GM21825 (cell line): ENCODE measurements at regions not wholly inside any gene's neighbourhood (a gene's known extent, or its start where the extent isn't known, plus 50 kb on each side); places are given as distances from the start of the nearest gene placed in this dataset.
A peak's percentile ranks its signal among the peaks of the same experiment; 100 is the strongest.
"Not testable (repeated sequence)": the region's sequence is repeated elsewhere in the genome, so short reads cannot be mapped to it uniquely, and the experiment has no call there.

ENCODE experiments used
- ATAC-seq: cut with Tn5 transposase; IDR thresholded peaks from one replicate; pipeline ENCODE4 v1.9.1; 2021; ENCODE audit warnings: mild to moderate bottlenecking, moderate library complexity; ENCODE audit not compliant: unreplicated experiment

DNA sequence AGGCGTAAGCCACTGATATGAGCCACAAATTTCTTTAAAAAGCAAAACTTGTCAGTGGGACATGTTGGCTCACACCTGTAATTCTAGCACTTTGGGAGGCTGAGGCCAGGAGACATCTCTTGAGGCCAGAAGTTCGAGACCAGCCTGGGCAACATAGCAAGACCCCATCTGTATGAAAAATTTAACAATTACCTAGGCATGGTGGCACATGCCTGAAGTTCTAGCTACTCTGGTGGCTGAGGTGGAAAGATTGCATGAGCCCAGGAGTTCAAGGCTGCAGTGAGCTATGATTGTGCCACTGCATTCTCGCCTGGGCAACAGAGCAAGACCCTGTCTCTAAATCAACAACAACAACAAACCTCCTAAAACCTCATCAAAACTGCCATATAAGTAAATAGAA is 147.6 kb upstream of the BARHL2 start:
- no peak for ATAC-seq

DNA sequence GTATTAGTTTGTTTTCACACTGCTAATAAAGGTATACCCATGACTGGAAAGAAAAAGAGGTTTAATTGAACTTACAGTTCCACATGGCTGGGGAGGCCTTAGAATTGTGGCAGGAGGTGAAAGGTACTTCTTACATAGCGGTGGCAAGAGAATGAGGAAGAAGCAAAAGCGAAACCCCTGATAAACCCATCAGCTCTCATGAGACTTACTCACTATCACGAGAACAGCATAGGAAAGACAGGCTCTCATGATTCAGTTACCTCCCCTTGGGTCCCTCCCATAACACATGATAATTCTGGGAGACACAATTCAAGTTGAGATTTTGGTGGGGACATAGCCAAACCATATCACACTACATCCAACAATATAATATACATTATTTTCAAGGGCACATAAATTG is 145.7 kb upstream of the BARHL2 start:
- ATAC-seq, result no peak

DNA sequence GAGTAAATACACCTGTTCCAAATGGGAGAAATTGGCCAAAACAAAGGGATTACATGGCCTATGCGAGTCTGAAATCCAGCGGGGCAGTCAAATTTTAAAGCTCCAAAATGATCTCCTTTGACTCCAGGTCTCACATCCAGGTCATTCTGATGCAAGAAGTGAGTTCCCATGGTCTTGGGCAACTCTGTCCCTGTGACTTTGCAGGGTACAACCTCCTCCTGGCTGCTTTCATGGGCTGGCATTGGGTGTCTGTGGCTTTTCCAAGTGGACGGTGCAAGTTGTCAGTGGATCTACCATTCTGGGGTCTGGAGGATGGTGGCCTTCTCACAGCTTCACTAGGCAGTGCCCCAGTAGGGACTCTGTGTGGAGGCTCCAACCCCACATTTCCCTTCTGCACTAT is 144.3 kb upstream of the BARHL2 start:
- ATAC-seq, result not testable (repeated sequence)

DNA sequence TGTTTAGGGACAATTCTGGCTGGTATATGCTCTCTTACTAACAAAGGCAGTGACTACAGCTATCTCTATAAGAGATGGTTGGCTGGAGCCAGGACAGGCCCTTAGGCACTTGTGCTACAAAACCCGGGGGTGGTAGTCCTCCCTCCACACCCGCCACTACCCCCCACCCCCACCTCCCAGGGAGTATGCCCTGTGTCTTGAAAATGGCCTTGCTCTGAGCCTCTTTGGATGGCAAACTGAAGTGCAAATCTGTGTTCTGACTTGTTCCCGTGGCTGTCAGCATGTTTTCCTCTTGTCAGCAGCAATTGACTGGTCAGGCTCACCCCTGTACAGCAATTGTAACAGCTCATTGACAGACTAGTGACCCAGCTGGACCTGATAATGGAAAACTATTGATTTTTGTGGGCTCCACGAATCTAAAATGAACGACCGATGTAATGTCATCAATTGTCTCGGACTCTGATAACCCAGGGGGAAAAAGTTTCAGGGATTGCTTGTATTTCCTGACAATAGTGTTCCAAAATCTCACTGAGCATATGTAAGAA is 139.4 kb upstream of the BARHL2 start:
- ATAC-seq, result no peak

DNA sequence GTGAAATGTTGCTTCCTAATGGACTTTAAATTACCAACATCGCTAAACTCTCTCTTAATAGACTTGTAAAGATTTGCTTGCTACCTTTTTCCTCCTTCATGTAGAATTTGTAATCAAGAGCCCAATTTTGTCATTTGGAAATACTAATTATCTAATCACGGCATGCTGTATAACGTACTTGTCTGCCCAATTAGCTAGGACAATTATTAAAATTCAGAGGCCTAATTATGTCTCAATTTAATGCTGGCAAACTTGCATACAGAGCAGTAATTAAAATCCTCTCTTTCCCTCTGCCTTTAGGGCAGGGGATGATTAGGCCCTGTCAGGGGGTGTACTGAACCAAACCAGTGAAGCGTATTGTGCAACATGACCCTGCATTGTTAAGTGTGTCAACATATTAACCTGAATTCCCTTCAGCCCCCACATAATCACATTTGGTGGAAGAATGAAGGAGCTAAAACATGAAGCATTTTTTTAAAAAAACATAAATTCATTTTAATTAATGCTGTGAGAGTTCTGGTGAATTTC is 137.4 kb upstream of the BARHL2 start:
- no peak for ATAC-seq

DNA sequence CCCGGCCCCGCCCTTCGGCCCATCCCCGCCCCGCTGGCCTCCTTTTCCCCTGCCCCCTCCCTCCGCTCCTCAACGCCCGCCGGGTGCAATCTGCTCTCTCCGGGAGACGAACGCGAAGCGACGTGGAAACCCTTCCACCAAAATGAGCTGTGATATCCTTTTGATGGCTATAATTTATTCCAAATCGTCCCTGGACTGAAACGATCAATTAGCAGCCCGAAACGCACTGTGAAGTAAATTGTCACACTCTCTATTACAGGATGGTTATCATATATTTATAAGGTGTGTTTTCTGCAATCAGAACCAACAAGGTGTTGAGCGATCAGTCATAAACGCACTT is 134.6 kb upstream of the BARHL2 start:
- ATAC-seq, result no peak

DNA sequence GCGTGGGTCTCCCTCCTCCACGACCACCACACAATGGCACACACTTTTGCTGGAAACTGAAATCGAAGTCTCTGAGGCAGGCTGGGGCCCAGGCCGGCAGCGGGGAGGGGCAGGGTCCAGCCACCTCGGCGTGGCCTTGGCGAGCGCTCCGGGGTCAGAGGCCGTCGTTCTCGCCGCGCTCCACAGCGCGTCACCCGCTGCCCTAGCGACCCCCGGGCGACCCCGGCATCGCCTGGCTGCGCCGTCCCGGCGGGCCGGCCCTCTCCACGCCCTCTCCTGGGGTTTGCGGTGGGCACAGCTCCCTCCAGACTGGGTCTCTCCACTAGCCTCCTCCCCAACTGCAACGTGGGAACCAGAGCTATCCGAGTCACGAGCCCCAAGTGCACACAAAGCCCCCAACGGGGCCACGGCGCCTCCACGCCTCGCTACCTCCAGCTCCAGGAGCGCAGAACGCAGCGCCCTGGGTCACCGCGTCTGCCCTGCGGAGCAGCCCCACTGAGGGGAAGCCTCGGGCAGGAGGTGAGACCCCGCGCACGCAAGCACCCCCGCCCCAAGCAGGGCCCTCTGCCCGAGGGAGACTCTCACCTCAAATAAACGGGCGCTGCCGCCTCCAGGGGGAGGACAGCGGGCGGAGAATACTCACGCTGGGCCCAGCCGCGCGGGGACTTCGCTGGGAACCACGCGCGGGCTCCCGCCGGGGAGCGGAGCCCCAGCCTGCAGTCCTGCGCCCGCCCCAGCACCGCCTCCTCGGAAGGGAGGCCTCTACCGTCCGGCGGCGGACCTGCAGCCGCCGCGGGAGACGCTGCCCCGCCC is 134.0 kb upstream of the BARHL2 start:
- peak; percentile 99 for ATAC-seq

DNA sequence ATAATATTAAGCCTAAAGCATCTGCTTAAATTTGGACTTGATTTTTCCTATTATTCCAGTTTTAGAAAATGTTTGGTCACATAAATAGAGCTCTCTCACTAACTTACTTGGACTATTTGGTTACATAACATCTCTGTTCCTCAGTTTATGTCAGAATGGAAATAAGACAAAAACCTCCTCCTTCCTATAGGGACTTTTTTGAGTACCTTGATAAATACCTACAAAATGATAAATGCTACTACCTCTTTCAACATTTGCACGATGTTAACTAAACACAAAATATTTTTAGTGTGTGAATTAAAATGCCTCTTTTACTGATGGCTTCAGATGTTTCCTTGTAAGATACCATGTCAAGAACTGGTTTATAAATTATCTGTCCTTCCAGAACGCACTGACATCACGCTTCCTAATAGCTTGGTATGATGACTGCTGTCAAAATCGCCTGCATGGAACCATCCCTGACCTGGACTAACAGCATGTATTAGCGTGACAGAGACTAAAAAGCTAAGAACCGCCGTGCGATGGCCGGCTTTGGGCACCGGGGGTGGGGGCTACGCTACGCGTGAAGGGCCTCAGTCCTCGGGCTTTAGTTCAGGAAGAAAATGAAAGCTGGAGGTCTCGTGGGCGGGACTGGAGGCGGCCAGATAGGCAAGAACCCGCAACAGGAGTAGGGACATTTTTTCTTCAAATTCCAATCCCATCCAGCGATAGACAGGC is 133.2 kb upstream of the BARHL2 start:
- ATAC-seq, result peak; percentile 6

DNA sequence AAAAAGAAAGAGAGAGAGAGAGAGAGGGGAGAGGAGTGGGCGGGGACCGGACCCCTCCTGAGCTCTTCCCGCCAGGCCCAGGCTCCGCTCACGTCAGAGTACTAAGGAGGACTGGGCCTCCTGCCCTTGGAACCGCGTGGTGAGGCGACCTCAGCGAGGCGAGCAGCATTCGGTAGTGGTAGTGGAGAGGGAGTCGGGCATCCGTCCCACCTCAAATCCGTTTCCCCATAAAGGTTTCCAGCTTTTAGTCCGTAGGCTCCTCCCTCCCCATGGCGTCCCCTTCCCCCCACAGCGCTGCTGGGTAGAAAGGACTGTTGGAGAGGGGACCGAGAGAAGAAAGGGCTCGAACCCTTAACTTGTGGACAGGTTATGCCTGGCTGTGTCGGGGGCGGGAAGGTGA is 124.4 kb upstream of the BARHL2 start:
- no peak for ATAC-seq

DNA sequence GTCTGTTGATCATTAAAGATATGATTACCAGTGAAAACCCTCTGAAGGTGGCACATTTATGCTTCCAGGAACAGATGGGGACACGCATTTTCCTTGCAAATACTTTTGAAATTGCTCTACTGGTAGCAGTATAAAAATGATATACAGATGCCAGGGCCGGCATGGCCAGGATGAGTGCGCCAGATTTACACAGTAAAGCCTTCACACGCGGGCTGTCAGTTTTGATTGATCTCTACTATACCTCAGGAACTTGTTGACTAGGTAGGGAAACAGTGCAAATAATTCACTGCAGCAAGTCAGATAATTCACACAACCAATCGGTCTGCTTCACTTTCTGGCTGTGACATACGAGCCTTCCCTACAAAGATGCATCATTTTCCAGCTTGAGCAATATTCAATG is 123.2 kb upstream of the BARHL2 start:
- ATAC-seq, result no peak

DNA sequence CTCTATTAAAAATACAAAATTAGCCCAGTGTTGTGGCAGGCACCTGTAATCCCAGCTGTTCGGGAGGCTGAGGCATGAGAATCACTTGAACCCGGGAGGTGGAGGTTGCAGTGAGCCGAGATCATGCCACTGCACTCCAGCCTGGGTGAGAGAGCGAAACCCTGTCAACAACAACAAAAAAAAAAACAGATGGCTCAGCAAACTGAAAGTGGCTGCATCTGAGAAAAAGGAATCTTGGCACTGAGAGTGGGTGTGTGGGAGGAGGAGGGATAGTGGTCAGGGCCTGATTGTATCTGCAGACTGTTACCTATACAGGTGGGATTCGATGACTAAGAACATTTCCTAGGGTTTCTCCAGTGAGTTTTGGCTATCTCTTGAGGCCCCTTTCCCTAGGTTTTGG is 122.2 kb upstream of the BARHL2 start:
- ATAC-seq, result no peak

DNA sequence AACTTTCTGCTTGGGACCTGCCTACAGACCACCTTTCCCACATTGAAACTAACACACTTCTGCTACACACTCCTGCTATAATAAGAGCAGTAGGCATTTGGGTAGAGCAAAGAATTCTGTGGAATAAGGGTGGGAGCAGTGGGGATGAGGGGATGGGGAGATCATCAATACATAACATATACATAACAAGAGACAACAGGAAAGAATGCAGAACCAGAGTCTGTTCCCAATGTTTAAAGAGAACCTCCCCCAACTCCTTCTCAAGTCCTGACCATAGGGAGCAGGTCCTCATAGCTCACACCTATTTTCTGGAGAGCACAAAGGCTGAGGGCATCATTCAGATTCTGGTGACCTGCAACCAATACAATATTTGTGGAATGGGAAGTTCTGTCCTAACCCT is 121.6 kb upstream of the BARHL2 start:
- ATAC-seq, result no peak

DNA sequence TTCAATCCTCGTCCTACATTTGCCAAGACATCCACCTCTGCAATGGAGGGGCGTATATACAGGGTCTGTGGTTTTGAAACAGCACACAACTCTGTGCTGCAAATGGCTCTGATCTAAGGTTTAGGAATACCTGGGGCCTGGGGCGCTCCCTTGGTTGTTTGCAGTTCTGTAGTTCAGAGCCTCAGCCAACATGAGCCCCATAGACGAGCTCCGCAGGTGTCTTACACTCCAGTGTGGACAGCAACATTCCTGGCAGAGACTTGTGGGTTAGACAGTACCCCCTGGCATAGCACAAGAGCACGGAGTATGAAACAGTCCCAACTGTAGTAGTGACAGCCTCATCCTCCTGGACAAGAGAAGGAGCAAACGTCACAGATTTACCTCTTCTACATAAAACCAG is 120.3 kb upstream of the BARHL2 start:
- no peak for ATAC-seq

DNA sequence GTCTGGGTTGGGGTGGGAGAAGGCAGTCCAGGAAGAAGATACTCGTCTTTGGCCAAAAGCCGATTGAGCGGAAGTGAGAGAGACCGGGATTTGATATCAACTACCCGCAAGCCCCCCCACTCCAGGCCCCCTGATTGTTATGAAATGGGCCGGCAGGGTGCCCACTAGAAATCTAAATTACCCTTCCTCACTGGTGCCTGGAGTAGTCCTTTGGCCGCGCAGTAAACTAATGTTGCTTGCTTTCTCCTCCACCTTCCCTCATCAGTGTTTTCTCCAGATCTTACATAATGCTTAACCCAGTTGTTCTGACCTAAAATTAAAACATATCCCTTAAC is 119.2 kb upstream of the BARHL2 start:
- no peak for ATAC-seq

DNA sequence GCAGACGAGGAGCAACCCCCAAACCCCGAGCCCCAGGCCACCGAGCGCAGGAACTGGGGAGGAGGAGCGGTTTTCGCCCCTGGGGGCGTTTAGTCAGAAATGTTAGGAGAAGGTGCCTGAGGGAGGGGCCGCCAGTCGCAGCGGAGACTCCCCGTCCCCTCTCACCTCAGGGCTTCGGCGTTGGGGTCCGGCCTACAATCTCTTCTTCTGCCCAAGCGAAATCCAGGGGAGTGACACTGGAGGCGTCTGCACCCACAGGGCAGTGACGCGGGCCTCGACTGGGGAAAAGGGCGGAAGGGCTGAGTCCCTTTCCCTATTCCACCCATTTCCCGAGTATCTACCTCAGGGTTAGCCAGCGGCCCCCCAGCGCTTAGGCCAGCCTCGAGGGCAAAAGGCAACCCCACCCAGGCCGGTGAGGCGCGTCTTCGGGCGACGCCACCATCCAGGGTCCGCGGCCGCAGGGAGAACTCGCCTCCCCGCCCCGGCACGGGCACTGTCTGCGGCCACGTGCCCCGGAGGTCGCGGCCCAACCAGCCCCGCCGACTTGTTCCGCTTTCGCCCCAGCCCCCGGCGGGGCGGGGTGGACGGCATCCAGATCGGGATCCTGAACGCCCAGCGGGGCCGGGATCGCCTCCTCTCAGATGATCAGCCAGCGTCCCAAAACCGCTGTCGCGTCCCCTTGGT is 118.7 kb upstream of the BARHL2 start:
- ATAC-seq, result no peak

DNA sequence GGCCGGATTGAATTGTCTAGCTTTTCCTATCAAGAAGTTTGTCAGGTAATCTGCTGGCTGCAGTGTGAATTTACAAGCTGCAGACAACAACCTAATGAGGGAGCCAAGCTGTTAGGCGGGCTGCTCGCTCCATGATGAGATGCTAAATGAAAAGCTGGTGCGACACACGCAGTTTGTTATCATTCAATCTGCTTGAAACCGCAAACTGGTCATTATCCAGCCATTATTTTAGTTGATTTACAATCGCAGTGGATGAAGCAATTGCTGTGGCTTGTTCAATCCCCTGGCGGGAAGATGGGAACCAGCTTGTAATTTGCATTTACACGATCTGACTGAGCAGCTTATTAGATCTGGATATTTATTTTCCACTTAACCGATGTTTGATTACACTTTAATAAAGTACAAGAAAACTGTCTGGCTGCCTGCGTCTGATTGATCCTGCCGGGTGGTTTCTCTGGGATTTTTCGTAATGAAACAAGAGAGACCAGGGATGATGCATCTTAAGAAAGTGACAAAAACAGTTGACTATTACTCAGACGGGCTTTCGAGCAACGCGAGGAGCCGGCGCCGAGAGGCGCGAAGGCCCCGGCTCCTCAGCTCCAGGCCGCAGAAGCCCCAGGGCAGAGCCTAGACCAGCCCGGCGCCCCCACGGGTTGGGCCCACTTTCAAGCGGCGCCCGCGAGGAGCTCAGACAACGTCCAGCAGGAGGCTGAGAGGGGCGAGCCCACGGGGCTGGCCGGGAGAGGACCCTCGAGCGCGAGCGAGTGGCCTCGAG is 118.0 kb upstream of the BARHL2 start:
- ATAC-seq, result no peak

DNA sequence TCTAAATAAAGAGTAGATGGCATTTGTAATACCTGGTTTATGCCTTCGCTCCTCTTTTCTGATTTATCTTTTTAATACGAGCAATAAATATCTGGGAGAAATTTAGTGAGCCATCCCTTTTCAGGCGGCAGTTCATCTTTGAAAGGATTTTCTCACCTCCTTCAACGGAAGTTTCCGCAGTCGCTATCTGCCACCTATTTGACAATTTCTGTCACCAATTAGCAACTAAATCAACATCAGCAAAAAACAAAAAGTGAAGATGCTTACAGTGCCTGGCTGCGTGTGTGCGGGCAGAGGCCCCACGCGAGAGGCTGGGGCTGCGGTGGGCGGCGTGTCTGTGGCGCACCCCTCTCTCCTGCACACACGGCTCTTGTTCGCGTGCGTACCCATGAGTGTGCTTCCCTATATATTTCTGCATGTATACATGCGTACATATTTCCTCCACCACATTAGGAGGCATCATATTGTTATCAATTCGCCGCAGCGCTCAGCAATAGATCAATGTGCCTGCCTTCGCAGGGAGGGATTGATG is 117.3 kb upstream of the BARHL2 start:
- no peak for ATAC-seq

DNA sequence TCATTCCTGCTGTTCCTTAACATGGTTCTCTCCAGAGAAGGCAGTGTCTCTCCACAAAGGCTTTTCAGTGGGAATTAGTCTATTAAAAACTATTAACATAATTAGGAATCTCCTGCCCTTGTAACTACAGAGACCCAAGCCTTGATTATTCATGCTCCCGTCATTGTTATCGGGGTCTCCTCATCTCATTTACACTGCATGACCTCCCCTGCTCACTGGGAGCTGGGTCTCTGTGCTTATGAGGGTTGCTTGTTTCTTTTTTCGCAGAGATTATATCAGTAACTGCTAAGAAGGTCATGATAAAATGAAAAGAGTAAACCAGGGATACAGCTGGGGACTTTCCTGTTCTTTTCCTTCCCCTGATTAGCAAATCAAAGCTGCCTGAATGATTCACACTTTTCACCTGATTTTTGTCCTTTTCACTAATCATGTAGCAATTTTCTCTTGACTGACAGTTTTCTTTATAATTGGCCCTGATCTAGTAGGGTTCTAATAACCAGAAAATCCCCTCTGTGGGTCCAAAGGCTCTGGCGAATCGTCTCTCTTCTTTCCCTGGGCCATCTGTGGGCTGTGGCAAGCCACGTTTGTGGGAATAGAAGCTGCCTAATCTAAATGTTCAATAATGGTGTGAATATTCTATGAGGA is 116.5 kb upstream of the BARHL2 start:
- no peak for ATAC-seq

DNA sequence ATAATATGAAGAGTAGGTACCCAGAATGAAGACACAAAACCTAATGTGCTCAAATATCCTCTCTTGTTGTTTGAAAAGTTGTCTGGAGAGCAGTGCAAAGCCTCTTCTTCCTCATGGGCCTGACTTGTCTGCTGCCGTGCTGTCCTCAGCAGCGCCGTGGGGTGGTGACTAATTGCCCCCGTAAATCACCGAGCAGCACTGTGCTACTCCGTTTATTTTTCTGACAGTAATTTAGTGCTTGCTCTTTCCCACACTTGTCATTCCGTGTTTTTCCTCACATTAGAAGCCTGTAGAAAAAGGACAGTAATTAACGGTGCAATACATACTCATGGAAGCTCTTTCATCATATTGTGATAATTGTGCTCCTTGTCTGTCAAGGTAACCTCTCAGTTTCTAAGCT is 114.8 kb upstream of the BARHL2 start:
- ATAC-seq, result no peak

DNA sequence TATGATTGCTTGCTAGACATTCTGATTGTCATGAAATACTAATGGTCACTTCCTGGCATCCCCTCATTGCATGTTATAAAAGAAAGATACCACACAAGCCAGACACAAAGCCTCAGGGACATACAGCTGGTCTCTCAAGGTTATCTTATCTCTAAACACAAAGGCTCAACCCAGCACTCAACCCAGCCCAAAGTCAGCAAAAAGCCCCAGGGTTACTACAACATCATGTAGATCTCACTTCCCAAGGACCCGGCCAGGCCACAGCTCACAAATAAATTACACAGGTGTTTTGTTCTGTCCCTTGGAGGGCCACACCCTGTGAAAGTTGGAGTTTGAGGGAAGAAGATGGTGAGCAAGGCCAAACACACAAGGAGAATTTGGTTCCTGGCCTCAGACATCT is 109.7 kb upstream of the BARHL2 start:
- no peak for ATAC-seq
